Nephron progenitor cell (in vitro differentiated cells): ENCODE measurements at regions not wholly inside any gene's neighbourhood (a gene's known extent, or its start where the extent isn't known, plus 50 kb on each side); places are given as distances from the start of the nearest gene placed in this dataset.

ENCODE experiments used
- DNase-seq: peaks from one replicate; pipeline ENCODE4 v3.0.0; 2021
- H3K27ac Mint-ChIP-seq: 2 replicates; pipeline ENCODE4 v1.8.0; 2021; ENCODE audit warnings: mild to moderate bottlenecking, moderate library complexity, mixed read lengths
- H3K27me3 Mint-ChIP-seq: 2 replicates; pipeline ENCODE4 v1.8.0; 2021; ENCODE audit warnings: mild to moderate bottlenecking, low read depth, mixed read lengths; ENCODE audit not compliant: poor library complexity
- H3K36me3 Mint-ChIP-seq: 2 replicates; pipeline ENCODE4 v1.8.0; 2021; ENCODE audit warnings: low read depth, mixed read lengths
- H3K4me1 Mint-ChIP-seq: 2 replicates; pipeline ENCODE4 v1.8.0; 2021; ENCODE audit warnings: mixed read lengths
- H3K4me3 Mint-ChIP-seq: 2 replicates; pipeline ENCODE4 v1.8.0; 2021; ENCODE audit warnings: mild to moderate bottlenecking, moderate library complexity, mixed read lengths
- H3K9me3 Mint-ChIP-seq: 2 replicates; pipeline ENCODE4 v1.8.0; 2021; ENCODE audit warnings: mild to moderate bottlenecking, moderate library complexity, mixed read lengths
- CTCF ChIP-seq: fragments of 200-600 bp; sonication (generic); IDR thresholded peaks from 2 replicates; pipeline ENCODE4 v1.5.0; 2021; ENCODE audit warnings: antibody characterized with exemption

- no peak for TF ChIP-seq CTCF
- Mint-ChIP-seq H3K4me3 (no peak overlapping the region), H3K9me3 (no peaks in the 10 kb centered on the region), H3K27me3 (peaks cover 45% of the 10 kb centered on the region), H3K4me1 (no peaks in the 10 kb centered on the region), H3K27ac (no peak overlapping the region), H3K36me3 (no peaks in the 10 kb centered on the region)
- DNase-seq = no peak
Observed at GRCh38 chr1:34364376-34364775, 187.7 kb downstream of the C1orf94 start.

- no peaks in the 10 kb centered on the region for H3K4me1 Mint-ChIP-seq
- no peak overlapping the region for H3K27ac Mint-ChIP-seq
- peaks cover 43% of the 10 kb centered on the region for H3K27me3 Mint-ChIP-seq
- no peaks in the 10 kb centered on the region for H3K9me3 Mint-ChIP-seq
- H3K36me3 Mint-ChIP-seq = no peaks in the 10 kb centered on the region
- no peak for DNase-seq
- TF ChIP-seq CTCF = no peak
- no peak overlapping the region for H3K4me3 Mint-ChIP-seq
Observed at GRCh38 chr1:34365295-34365694, 188.6 kb downstream of the C1orf94 start.

GRCh38 chr1:34366875-34367624 lies 190.3 kb downstream of the C1orf94 start:
- H3K27ac Mint-ChIP-seq = no peak overlapping the region
- peaks cover 40% of the 10 kb centered on the region for H3K27me3 Mint-ChIP-seq
- H3K9me3 Mint-ChIP-seq = no peaks in the 10 kb centered on the region
- no peak for DNase-seq
- no peaks in the 10 kb centered on the region for H3K36me3 Mint-ChIP-seq
- no peak for TF ChIP-seq CTCF
- H3K4me1 Mint-ChIP-seq = no peaks in the 10 kb centered on the region
- H3K4me3 Mint-ChIP-seq = no peak overlapping the region

- no peaks in the 10 kb centered on the region for H3K36me3 Mint-ChIP-seq
- DNase-seq = no peak
- peaks cover 3% of the 10 kb centered on the region for H3K4me1 Mint-ChIP-seq
- no peaks in the 10 kb centered on the region for H3K9me3 Mint-ChIP-seq
- H3K4me3 Mint-ChIP-seq = no peak overlapping the region
- no peak for TF ChIP-seq CTCF
- H3K27me3 Mint-ChIP-seq = peaks cover 40% of the 10 kb centered on the region
- no peak overlapping the region for H3K27ac Mint-ChIP-seq
Observed at GRCh38 chr1:34367954-34368353, 191.2 kb downstream of the C1orf94 start.

- no peak overlapping the region for H3K4me3 Mint-ChIP-seq
- no peaks in the 10 kb centered on the region for H3K9me3 Mint-ChIP-seq
- no peak for TF ChIP-seq CTCF
- no peak overlapping the region for H3K27ac Mint-ChIP-seq
- H3K36me3 Mint-ChIP-seq = no peaks in the 10 kb centered on the region
- H3K27me3 Mint-ChIP-seq = peaks cover 23% of the 10 kb centered on the region
- peaks cover 13% of the 10 kb centered on the region for H3K4me1 Mint-ChIP-seq
- no peak for DNase-seq
Observed at GRCh38 chr1:34369701-34370455, 193.2 kb downstream of the C1orf94 start.
